ENCODE measurements at regions not wholly inside any gene's neighbourhood (a gene's known extent, or its start where the extent isn't known, plus 50 kb on each side); places are given as distances from the start of the nearest gene placed in this dataset.
"Not testable (repeated sequence)": the region's sequence is repeated elsewhere in the genome, so short reads cannot be mapped to it uniquely, and the experiment has no call there.

DNA sequence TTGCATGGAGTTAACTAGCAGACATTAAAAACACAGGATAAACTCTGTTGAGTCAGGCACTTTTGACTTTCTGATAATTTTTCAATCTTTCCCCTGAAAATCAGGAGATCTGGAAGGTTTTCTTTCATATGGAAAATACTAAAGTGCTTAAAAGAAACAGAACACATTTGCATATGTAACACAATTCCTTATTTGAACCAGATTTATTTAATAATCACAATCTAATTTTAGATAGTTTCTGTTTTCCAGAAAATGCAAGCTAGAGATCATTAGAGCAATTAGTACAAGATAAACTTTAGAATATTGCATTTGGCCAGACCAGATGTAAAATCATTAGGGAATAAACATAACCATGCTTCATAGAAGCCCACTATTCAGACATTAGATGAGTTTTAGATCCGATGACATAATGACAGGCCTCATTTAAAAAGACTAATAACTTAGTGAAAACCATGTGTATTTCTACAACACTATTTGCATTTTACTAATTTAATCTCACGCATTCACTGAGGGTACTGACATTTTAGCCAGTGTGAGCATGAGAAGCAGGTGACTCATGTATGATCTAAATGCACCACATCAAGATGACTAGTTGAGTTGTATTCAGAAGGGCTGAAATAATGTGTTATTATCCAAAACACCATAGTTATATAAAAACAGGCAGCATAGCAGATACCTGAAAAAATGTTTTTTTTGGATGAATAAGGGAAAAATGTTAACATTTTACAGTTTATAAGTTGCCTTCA is 611.5 kb downstream of the LTN1 start:
- TF ChIP-seq, protein P1, sequence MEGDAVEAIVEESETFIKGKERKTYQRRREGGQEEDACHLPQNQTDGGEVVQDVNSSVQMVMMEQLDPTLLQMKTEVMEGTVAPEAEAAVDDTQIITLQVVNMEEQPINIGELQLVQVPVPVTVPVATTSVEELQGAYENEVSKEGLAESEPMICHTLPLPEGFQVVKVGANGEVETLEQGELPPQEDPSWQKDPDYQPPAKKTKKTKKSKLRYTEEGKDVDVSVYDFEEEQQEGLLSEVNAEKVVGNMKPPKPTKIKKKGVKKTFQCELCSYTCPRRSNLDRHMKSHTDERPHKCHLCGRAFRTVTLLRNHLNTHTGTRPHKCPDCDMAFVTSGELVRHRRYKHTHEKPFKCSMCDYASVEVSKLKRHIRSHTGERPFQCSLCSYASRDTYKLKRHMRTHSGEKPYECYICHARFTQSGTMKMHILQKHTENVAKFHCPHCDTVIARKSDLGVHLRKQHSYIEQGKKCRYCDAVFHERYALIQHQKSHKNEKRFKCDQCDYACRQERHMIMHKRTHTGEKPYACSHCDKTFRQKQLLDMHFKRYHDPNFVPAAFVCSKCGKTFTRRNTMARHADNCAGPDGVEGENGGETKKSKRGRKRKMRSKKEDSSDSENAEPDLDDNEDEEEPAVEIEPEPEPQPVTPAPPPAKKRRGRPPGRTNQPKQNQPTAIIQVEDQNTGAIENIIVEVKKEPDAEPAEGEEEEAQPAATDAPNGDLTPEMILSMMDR (IDR thresholded peaks at IDR 0.05; ENCODE audit: poor library complexity) = not testable (repeated sequence)
- not testable (repeated sequence) for TF ChIP-seq EZH2 (IDR thresholded peaks at IDR 0.05; ENCODE audit: borderline replicate concordance)
